HG03571 (cell line): ENCODE measurements at regions not wholly inside any gene's neighbourhood (a gene's known extent, or its start where the extent isn't known, plus 50 kb on each side); places are given as distances from the start of the nearest gene placed in this dataset.

ENCODE experiments used
- ATAC-seq: cut with Tn5 transposase; IDR thresholded peaks from one replicate; pipeline ENCODE4 v1.9.1; 2021; ENCODE audit not compliant: unreplicated experiment

GRCh38 chr4:85381968-85382367, 93.0 kb upstream of the ARHGAP24 start:
- ATAC-seq, result no peak

GRCh38 chr4:85391071-85391470, 83.9 kb upstream of the ARHGAP24 start:
- ATAC-seq, result no peak

GRCh38 chr4:85391589-85392410, 83.2 kb upstream of the ARHGAP24 start:
- peak; percentile 83 for ATAC-seq

GRCh38 chr4:85393201-85393600, 81.7 kb upstream of the ARHGAP24 start:
- ATAC-seq, result peak; percentile 49

GRCh38 chr4:85398276-85398675, 76.7 kb upstream of the ARHGAP24 start:
- ATAC-seq, result no peak

- peak; percentile 68 for ATAC-seq
Measured at GRCh38 chr4:85399270-85399669, 75.7 kb upstream of the ARHGAP24 start.

- ATAC-seq, result no peak
Measured at GRCh38 chr4:85402371-85402770, 72.6 kb upstream of the ARHGAP24 start.

- no peak for ATAC-seq
Measured at GRCh38 chr4:85406185-85406584, 68.8 kb upstream of the ARHGAP24 start.

- ATAC-seq, result no peak
Measured at GRCh38 chr4:85407546-85407945, 67.4 kb upstream of the ARHGAP24 start.

- no peak for ATAC-seq
Measured at GRCh38 chr4:85408301-85408700, 66.6 kb upstream of the ARHGAP24 start.

- no peak for ATAC-seq
Measured at GRCh38 chr4:85409251-85409650, 65.7 kb upstream of the ARHGAP24 start.

- no peak for ATAC-seq
Measured at GRCh38 chr4:85411386-85411785, 63.6 kb upstream of the ARHGAP24 start.

- no peak for ATAC-seq
Measured at GRCh38 chr4:85414972-85415371, 60.0 kb upstream of the ARHGAP24 start.

GRCh38 chr4:85416094-85416493, 58.9 kb upstream of the ARHGAP24 start:
- no peak for ATAC-seq

GRCh38 chr4:85419103-85419502, 55.8 kb upstream of the ARHGAP24 start:
- ATAC-seq, result no peak

GRCh38 chr4:85420831-85421230, 54.1 kb upstream of the ARHGAP24 start:
- ATAC-seq, result no peak

- ATAC-seq, result no peak
Measured at GRCh38 chr4:85423431-85423830, 51.5 kb upstream of the ARHGAP24 start.
